ENCODE measurements at regions not wholly inside any gene's neighbourhood (a gene's known extent, or its start where the extent isn't known, plus 50 kb on each side); places are given as distances from the start of the nearest gene placed in this dataset.

DNA sequence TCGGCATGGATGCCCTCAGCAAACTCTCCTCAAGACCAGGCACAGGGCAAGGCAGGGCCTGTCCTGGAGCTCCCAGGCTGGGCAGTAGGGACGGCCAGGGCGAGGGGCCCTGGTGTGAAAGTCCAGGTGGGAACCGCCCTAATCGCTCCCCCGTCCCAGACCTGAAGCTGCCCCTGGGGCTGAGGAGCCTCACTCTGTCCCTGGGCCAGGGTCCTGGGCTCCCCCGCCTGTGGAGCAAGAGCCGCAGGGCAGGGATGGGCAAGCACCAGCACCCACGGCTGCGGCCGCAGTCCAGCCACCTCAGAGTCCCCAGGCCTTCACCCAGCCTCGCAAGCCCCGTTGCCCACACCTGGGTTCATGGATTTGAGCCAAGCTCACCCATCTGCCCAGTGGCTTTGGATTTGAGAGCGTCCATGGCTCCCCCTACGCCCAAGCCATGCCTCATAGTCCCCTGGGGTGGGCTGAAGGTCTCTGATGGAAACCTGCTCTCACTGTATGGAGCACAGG is 102.4 kb upstream of the C14orf180 start (continued):
- no peak for TF ChIP-seq GLIS2 (tag by site-specific recombination; IDR thresholded peaks at IDR 0.05)
- no peak for TF ChIP-seq ZNF221 (tag by site-specific recombination; IDR thresholded peaks at IDR 0.05; ENCODE audit: borderline replicate concordance)
- TF ChIP-seq, protein P1, sequence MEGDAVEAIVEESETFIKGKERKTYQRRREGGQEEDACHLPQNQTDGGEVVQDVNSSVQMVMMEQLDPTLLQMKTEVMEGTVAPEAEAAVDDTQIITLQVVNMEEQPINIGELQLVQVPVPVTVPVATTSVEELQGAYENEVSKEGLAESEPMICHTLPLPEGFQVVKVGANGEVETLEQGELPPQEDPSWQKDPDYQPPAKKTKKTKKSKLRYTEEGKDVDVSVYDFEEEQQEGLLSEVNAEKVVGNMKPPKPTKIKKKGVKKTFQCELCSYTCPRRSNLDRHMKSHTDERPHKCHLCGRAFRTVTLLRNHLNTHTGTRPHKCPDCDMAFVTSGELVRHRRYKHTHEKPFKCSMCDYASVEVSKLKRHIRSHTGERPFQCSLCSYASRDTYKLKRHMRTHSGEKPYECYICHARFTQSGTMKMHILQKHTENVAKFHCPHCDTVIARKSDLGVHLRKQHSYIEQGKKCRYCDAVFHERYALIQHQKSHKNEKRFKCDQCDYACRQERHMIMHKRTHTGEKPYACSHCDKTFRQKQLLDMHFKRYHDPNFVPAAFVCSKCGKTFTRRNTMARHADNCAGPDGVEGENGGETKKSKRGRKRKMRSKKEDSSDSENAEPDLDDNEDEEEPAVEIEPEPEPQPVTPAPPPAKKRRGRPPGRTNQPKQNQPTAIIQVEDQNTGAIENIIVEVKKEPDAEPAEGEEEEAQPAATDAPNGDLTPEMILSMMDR (tag by site-specific recombination; IDR thresholded peaks at IDR 0.05): no peak
- TF ChIP-seq, protein P2, sequence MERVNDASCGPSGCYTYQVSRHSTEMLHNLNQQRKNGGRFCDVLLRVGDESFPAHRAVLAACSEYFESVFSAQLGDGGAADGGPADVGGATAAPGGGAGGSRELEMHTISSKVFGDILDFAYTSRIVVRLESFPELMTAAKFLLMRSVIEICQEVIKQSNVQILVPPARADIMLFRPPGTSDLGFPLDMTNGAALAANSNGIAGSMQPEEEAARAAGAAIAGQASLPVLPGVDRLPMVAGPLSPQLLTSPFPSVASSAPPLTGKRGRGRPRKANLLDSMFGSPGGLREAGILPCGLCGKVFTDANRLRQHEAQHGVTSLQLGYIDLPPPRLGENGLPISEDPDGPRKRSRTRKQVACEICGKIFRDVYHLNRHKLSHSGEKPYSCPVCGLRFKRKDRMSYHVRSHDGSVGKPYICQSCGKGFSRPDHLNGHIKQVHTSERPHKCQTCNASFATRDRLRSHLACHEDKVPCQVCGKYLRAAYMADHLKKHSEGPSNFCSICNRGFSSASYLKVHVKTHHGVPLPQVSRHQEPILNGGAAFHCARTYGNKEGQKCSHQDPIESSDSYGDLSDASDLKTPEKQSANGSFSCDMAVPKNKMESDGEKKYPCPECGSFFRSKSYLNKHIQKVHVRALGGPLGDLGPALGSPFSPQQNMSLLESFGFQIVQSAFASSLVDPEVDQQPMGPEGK (tag by site-specific recombination; IDR thresholded peaks at IDR 0.05): no peak

DNA sequence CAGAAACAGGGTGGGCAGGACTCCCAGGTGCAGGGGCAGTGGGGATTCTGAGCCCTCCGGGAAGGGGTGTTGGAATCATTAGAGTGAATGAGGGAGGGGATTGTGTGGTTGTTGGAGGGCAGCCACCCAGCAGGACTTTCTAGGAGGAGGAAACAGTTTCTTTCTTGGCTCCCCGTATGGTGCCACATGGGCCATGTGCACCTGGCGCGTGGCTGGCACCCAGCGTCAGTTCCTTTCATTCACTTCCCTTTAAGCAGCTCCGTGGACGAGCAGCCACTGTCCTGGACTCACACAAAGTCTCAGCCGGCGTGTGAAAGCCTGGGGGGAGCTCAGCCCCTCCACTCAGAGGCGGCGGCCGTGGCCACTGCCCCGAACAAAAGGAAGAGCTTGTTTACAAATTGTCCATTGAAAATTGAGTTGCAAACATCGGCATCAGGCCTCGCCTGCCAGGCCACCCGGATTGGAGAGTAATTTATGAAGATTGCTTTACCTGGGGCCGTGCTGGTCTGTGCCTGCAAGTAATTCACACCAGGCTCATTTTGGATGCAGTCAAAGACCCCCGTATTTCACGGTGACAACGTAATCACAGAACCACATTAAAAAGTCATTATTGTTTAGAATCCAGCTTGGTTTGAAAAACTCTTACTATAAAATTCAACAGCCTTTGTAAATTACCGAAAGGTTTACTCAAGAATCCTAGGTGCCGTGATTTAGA is 101.7 kb upstream of the C14orf180 start:
- TF ChIP-seq ZNF629 (tag by site-specific recombination; IDR thresholded peaks at IDR 0.05) (no peak), YY2 (tag by site-specific recombination; IDR thresholded peaks at IDR 0.05) (no peak), ZNF354C (tag by site-specific recombination; IDR thresholded peaks at IDR 0.05; ENCODE audit: borderline replicate concordance, low read depth) (no peak), ZNF677 (tag by site-specific recombination; IDR thresholded peaks at IDR 0.05) (no peak), HOXD13 (CRISPR knock-in tag; IDR thresholded peaks at IDR 0.05; ENCODE audit: borderline replicate concordance) (no peak), ZFP3 (tag by site-specific recombination; IDR thresholded peaks at IDR 0.05; ENCODE audit: low read depth) (no peak), KLF16 (tag by site-specific recombination; IDR thresholded peaks at IDR 0.05) (no peak)
- TF ChIP-seq, protein P3, sequence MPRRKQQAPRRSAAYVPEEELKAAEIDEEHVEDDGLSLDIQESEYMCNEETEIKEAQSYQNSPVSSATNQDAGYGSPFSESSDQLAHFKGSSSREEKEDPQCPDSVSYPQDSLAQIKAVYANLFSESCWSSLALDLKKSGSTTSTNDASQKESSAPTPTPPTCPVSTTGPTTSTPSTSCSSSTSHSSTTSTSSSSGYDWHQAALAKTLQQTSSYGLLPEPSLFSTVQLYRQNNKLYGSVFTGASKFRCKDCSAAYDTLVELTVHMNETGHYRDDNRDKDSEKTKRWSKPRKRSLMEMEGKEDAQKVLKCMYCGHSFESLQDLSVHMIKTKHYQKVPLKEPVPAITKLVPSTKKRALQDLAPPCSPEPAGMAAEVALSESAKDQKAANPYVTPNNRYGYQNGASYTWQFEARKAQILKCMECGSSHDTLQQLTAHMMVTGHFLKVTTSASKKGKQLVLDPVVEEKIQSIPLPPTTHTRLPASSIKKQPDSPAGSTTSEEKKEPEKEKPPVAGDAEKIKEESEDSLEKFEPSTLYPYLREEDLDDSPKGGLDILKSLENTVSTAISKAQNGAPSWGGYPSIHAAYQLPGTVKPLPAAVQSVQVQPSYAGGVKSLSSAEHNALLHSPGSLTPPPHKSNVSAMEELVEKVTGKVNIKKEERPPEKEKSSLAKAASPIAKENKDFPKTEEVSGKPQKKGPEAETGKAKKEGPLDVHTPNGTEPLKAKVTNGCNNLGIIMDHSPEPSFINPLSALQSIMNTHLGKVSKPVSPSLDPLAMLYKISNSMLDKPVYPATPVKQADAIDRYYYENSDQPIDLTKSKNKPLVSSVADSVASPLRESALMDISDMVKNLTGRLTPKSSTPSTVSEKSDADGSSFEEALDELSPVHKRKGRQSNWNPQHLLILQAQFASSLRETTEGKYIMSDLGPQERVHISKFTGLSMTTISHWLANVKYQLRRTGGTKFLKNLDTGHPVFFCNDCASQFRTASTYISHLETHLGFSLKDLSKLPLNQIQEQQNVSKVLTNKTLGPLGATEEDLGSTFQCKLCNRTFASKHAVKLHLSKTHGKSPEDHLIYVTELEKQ (tag by site-specific recombination; IDR thresholded peaks at IDR 0.05; ENCODE audit: borderline replicate concordance): no peak
- TF ChIP-seq, protein P4, sequence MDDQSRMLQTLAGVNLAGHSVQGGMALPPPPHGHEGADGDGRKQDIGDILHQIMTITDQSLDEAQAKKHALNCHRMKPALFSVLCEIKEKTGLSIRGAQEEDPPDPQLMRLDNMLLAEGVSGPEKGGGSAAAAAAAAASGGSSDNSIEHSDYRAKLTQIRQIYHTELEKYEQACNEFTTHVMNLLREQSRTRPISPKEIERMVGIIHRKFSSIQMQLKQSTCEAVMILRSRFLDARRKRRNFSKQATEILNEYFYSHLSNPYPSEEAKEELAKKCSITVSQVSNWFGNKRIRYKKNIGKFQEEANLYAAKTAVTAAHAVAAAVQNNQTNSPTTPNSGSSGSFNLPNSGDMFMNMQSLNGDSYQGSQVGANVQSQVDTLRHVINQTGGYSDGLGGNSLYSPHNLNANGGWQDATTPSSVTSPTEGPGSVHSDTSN (CRISPR knock-in tag; IDR thresholded peaks at IDR 0.05): no peak
- TF ChIP-seq, protein P5, sequence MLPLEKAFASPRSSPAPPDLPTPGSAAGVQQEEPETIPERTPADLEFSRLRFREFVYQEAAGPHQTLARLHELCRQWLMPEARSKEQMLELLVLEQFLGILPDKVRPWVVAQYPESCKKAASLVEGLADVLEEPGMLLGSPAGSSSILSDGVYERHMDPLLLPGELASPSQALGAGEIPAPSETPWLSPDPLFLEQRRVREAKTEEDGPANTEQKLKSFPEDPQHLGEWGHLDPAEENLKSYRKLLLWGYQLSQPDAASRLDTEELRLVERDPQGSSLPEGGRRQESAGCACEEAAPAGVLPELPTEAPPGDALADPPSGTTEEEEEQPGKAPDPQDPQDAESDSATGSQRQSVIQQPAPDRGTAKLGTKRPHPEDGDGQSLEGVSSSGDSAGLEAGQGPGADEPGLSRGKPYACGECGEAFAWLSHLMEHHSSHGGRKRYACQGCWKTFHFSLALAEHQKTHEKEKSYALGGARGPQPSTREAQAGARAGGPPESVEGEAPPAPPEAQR (tag by site-specific recombination; IDR thresholded peaks at IDR 0.05): no peak
- Histone ChIP-seq H3K27ac (ENCODE audit: extremely low read depth, low read depth, low read length) (no peak overlapping the region), H3K9me3 (ENCODE audit: control insufficient read depth, insufficient read depth, low read depth, low read length) (no peaks in the 10 kb centered on the region), H3K4me1 (ENCODE audit: control insufficient read depth, insufficient read depth, low read length) (no peaks in the 10 kb centered on the region), H3K4me3 (ENCODE audit: low read depth, low read length) (no peak overlapping the region), H3K36me3 (ENCODE audit: control insufficient read depth in 2 of 2, insufficient read depth in 1 of 2, low read length in 2 of 2) (no peaks in the 10 kb centered on the region)
- POLR2A ChIA-PET: no interaction called here
- CTCF ChIA-PET: no interaction called here

All from HEK293 (cell line).